Tibial nerve (tissue), 4 donors: ENCODE measurements at regions not wholly inside any gene's neighbourhood (a gene's known extent, or its start where the extent isn't known, plus 50 kb on each side); places are given as distances from the start of the nearest gene placed in this dataset.

ENCODE experiments used
- EP300 ChIP-seq, 2 donors: sonication (generic); formaldehyde crosslinking; IDR thresholded peaks; one replicate each; pipeline ENCODE4 v1.6.1; 2017; ENCODE audit warnings: antibody characterized with exemption in 2 of 2, mild to moderate bottlenecking in 1 of 2
- TF ChIP-seq, protein P1 (sequence below), 5 experiments: fragments of 200-600 bp in 3 of 5; fragments of 450-650 bp in 2 of 5; sonication (generic) in 3 of 5; IDR thresholded peaks; one replicate each; pipeline ENCODE4 v1.5.1; 2016 to 2019; ENCODE audit warnings: antibody characterized with exemption in 5 of 5, mild to moderate bottlenecking in 3 of 5, moderate library complexity in 2 of 5

DNA sequence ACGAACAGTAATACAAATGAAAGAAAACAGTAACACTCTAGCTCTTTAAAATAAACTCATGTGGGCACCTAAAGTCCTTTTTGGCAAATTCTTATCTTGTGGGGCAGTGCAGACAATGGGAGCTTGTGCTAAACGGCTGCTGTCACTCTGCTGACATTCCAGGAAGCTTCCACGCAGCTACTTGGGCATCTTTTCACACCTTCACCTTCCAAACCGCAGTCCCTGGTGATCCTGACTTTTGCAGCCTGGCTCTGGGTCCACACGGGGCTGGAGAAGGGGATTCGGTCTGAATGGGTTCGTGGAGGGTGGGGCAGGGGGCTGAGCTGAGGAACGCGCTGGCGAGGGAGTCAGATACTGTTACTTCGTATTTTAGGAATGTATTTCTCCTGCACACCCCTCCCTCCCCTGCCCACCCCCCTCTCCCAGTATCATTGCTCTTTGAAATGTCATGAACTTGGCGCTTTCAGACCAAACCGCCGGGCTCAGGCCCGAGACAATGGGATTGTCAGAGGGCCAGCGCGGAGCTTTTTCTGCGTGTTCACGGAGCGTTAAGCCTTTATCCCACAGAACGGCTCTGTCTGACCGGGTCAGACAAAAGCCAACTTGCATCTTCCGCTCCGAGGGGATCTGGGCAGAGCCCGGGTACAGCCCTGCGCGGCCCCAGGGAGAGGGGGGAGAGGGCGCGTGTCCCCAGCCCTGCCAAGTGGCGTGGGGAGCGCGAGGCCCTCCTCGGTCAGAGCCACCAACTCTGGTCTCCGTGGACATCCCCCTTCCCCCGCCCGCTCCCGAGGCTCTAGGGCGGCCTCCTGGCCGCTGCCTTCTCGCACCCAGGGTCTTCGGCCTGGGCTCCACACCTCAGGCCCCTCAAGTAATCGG, 76.7 kb upstream of the EN2 start:
- TF ChIP-seq, protein P1, sequence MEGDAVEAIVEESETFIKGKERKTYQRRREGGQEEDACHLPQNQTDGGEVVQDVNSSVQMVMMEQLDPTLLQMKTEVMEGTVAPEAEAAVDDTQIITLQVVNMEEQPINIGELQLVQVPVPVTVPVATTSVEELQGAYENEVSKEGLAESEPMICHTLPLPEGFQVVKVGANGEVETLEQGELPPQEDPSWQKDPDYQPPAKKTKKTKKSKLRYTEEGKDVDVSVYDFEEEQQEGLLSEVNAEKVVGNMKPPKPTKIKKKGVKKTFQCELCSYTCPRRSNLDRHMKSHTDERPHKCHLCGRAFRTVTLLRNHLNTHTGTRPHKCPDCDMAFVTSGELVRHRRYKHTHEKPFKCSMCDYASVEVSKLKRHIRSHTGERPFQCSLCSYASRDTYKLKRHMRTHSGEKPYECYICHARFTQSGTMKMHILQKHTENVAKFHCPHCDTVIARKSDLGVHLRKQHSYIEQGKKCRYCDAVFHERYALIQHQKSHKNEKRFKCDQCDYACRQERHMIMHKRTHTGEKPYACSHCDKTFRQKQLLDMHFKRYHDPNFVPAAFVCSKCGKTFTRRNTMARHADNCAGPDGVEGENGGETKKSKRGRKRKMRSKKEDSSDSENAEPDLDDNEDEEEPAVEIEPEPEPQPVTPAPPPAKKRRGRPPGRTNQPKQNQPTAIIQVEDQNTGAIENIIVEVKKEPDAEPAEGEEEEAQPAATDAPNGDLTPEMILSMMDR (IDR thresholded peaks at IDR 0.05) = no peak
- no peak for TF ChIP-seq EP300 (IDR thresholded peaks at IDR 0.05)
